ENCODE measurements at regions not wholly inside any gene's neighbourhood (a gene's known extent, or its start where the extent isn't known, plus 50 kb on each side); places are given as distances from the start of the nearest gene placed in this dataset.
"Not testable (repeated sequence)": the region's sequence is repeated elsewhere in the genome, so short reads cannot be mapped to it uniquely, and the experiment has no call there.

- H3K4me3 Mint-ChIP-seq, result no peak overlapping the region
- H2BK5ac ChIP-seq (ENCODE audit: insufficient read length, low read length), result no peak overlapping the region
- H3K9me3 Mint-ChIP-seq, result peaks cover 0 to 5% of the 10 kb centered on the region in 2 experiments; a peak in 3 of 5 replicates
- WGBS (ENCODE audit: extremely low coverage, insufficient read length, low lambda C conversion rate), result no CpG with 5 or more reads among the region's 2 CpGs
- TF ChIP-seq CTCF (conservative IDR thresholded peaks at IDR 0.05), result no peak
- no peak overlapping the region for H4K8ac ChIP-seq (replicated peaks; ENCODE audit: insufficient read length, low read depth, low read length)
- H3K4me1 Mint-ChIP-seq, result no peaks in the 10 kb centered on the region
- no peaks in the 10 kb centered on the region for H3K23me2 ChIP-seq (ENCODE audit: insufficient read length, low read depth, low read length, poor library complexity, severe bottlenecking)
- no peaks in the 10 kb centered on the region; a peak in 1 of 7 replicates for H3K36me3 Mint-ChIP-seq (ENCODE audit: insufficient read depth in 1 of 3, low read depth in 3 of 3)
- no peaks in the 10 kb centered on the region for H3K79me1 ChIP-seq (ENCODE audit: insufficient read depth, low read depth, low read length, poor library complexity, severe bottlenecking)
- no peak overlapping the region for H3K4ac ChIP-seq (ENCODE audit: low read depth, low read length)
- H3K4me1 ChIP-seq (ENCODE audit: insufficient read depth, low read length), result no peaks in the 10 kb centered on the region
- H3K27ac Mint-ChIP-seq, result no peak overlapping the region
- H3K9ac ChIP-seq (ENCODE audit: extremely low read depth, insufficient read length, low read length), result no peak overlapping the region
- no peak overlapping the region for H3K27ac ChIP-seq (ENCODE audit: insufficient read length, low read depth, low read length)
- H2BK120ac ChIP-seq (ENCODE audit: low read depth, low read length, poor library complexity, severe bottlenecking), result no peak overlapping the region
- H3K18ac ChIP-seq (ENCODE audit: insufficient read length, low read depth, low read length), result no peak overlapping the region
- H3K27me3 ChIP-seq (ENCODE audit: insufficient read depth, low read length), result no peaks in the 10 kb centered on the region
- no peak overlapping the region for H3K56ac ChIP-seq (ENCODE audit: insufficient read length, low read depth, low read length)
- H3K23ac ChIP-seq (ENCODE audit: insufficient read length, low read depth, low read length), result no peak overlapping the region
- H3K9me3 ChIP-seq (ENCODE audit: control insufficient read depth, low read depth, low read length), result no peaks in the 10 kb centered on the region
- no peak overlapping the region for H4K91ac ChIP-seq (ENCODE audit: insufficient read length, low read depth, low read length)
- H3K79me2 ChIP-seq (ENCODE audit: insufficient read depth, low read length), result no peaks in the 10 kb centered on the region
- DNase-seq, result no peak
- no peak overlapping the region for H3T11ph ChIP-seq (ENCODE audit: low read length)
- no peak overlapping the region for H2AFZ ChIP-seq (ENCODE audit: low read length)
- H4K5ac ChIP-seq (ENCODE audit: insufficient read length, low read depth, low read length), result no peak overlapping the region
- H2BK12ac ChIP-seq (ENCODE audit: insufficient read length, low read depth, low read length), result no peak overlapping the region
- no peak overlapping the region for H3K14ac ChIP-seq (ENCODE audit: insufficient read depth, low read length)
- H2BK20ac ChIP-seq (ENCODE audit: low read depth, low read length, poor library complexity, severe bottlenecking), result no peak overlapping the region
- no peak overlapping the region for H2BK15ac ChIP-seq (ENCODE audit: low read depth, low read length)
- no peak overlapping the region for H3K4me2 ChIP-seq (ENCODE audit: insufficient read depth, insufficient read length, low read length)
- no peaks in the 10 kb centered on the region for H4K20me1 ChIP-seq (ENCODE audit: control insufficient read depth, insufficient read depth, insufficient read length)
- no peak overlapping the region for H2AK5ac ChIP-seq (ENCODE audit: insufficient read length, low read length)
- H3K27me3 Mint-ChIP-seq (ENCODE audit: low read depth), result no peaks in the 10 kb centered on the region
Measured at GRCh38 chr4:33494150-33494549, 2750.2 kb downstream of the ARAP2 start.

- not testable (repeated sequence) for H4K91ac ChIP-seq (ENCODE audit: insufficient read length, low read depth, low read length); H2BK15ac ChIP-seq (ENCODE audit: low read depth, low read length); H3K27me3 ChIP-seq (ENCODE audit: insufficient read depth, low read length); H3K79me2 ChIP-seq (ENCODE audit: insufficient read depth, low read length); H3T11ph ChIP-seq (ENCODE audit: low read length); H3K23ac ChIP-seq (ENCODE audit: insufficient read length, low read depth, low read length); H4K8ac ChIP-seq (replicated peaks; ENCODE audit: insufficient read length, low read depth, low read length); H2AFZ ChIP-seq (ENCODE audit: low read length); H3K9me3 ChIP-seq (ENCODE audit: control insufficient read depth, low read depth, low read length); H3K14ac ChIP-seq (ENCODE audit: insufficient read depth, low read length); H2BK120ac ChIP-seq (ENCODE audit: low read depth, low read length, poor library complexity, severe bottlenecking); H3K4me1 ChIP-seq (ENCODE audit: insufficient read depth, low read length); H4K5ac ChIP-seq (ENCODE audit: insufficient read length, low read depth, low read length); H3K4me3 Mint-ChIP-seq; H3K23me2 ChIP-seq (ENCODE audit: insufficient read length, low read depth, low read length, poor library complexity, severe bottlenecking); H3K4ac ChIP-seq (ENCODE audit: low read depth, low read length); H3K4me1 Mint-ChIP-seq; H2AK5ac ChIP-seq (ENCODE audit: insufficient read length, low read length); H3K4me2 ChIP-seq (ENCODE audit: insufficient read depth, insufficient read length, low read length); H2BK12ac ChIP-seq (ENCODE audit: insufficient read length, low read depth, low read length); DNase-seq; H3K18ac ChIP-seq (ENCODE audit: insufficient read length, low read depth, low read length); H3K79me1 ChIP-seq (ENCODE audit: insufficient read depth, low read depth, low read length, poor library complexity, severe bottlenecking); H3K27ac ChIP-seq (ENCODE audit: insufficient read length, low read depth, low read length); H3K27ac Mint-ChIP-seq; H3K56ac ChIP-seq (ENCODE audit: insufficient read length, low read depth, low read length); H2BK20ac ChIP-seq (ENCODE audit: low read depth, low read length, poor library complexity, severe bottlenecking); H4K20me1 ChIP-seq (ENCODE audit: control insufficient read depth, insufficient read depth, insufficient read length); H3K9ac ChIP-seq (ENCODE audit: extremely low read depth, insufficient read length, low read length); H2BK5ac ChIP-seq (ENCODE audit: insufficient read length, low read length); H3K27me3 Mint-ChIP-seq (ENCODE audit: low read depth)
- WGBS (ENCODE audit: extremely low coverage, insufficient read length, low lambda C conversion rate), result no CpG with 5 or more reads among the region's 6 CpGs
- peaks cover 5 to 19% (median 12%) of the 10 kb centered on the region in 3 experiments; a peak in 6 of 7 replicates for H3K36me3 Mint-ChIP-seq (ENCODE audit: insufficient read depth in 1 of 3, low read depth in 3 of 3)
- H3K9me3 Mint-ChIP-seq, result peaks cover 18 to 22% of the 10 kb centered on the region in 2 experiments
Measured at GRCh38 chr4:33501587-33501986, 2742.7 kb downstream of the ARAP2 start.

Data from H9 (cell line).